ENCODE measurements at regions not wholly inside any gene's neighbourhood (a gene's known extent, or its start where the extent isn't known, plus 50 kb on each side); places are given as distances from the start of the nearest gene placed in this dataset.

GRCh38 chr16:73878611-73879010 is 418.0 kb upstream of the PSMD7 start:
- DNase-seq: peak; percentile 39 to 59

GRCh38 chr16:73877150-73877549 is 419.5 kb upstream of the PSMD7 start:
- DNase-seq: no peak

GRCh38 chr16:73875996-73876690 is 420.5 kb upstream of the PSMD7 start:
- DNase-seq: no peak

GRCh38 chr16:73874324-73874723 is 422.3 kb upstream of the PSMD7 start:
- no peak for DNase-seq

GRCh38 chr16:73873643-73874042 is 423.0 kb upstream of the PSMD7 start:
- no peak for DNase-seq

- no peak for DNase-seq
These were observed 423.8 kb upstream of the PSMD7 start for GRCh38 chr16:73872856-73873255.

- DNase-seq: no peak
These were observed 425.4 kb upstream of the PSMD7 start for GRCh38 chr16:73871088-73871733.

GRCh38 chr16:73869126-73869525 is 427.5 kb upstream of the PSMD7 start:
- no peak for DNase-seq

GRCh38 chr16:73864868-73865267 is 431.7 kb upstream of the PSMD7 start:
- DNase-seq: no peak

GRCh38 chr16:73858326-73858725 is 438.3 kb upstream of the PSMD7 start:
- no peak for DNase-seq

GRCh38 chr16:73853968-73854367 is 442.6 kb upstream of the PSMD7 start:
- DNase-seq: no peak

- DNase-seq: no peak
These were observed 444.1 kb upstream of the PSMD7 start for GRCh38 chr16:73852561-73852960.

GRCh38 chr16:73848993-73849392 is 447.6 kb upstream of the PSMD7 start:
- no peak for DNase-seq

- DNase-seq: no peak
These were observed 449.5 kb upstream of the PSMD7 start for GRCh38 chr16:73847090-73847489.

- no peak for DNase-seq
These were observed 450.3 kb upstream of the PSMD7 start for GRCh38 chr16:73846356-73846755.

- no peak for DNase-seq
These were observed 450.6 kb upstream of the PSMD7 start for GRCh38 chr16:73846007-73846330.

GRCh38 chr16:73845238-73846006 is 451.2 kb upstream of the PSMD7 start:
- no peak for DNase-seq

GRCh38 chr16:73840728-73841127 is 455.9 kb upstream of the PSMD7 start:
- DNase-seq: no peak

- no peak for DNase-seq
These were observed 465.4 kb upstream of the PSMD7 start for GRCh38 chr16:73831220-73831619.

GRCh38 chr16:73823205-73823849 is 473.3 kb upstream of the PSMD7 start:
- no peak for DNase-seq

- no peak for DNase-seq
These were observed 478.9 kb upstream of the PSMD7 start for GRCh38 chr16:73817526-73818324.

- DNase-seq: no peak
These were observed 483.1 kb upstream of the PSMD7 start for GRCh38 chr16:73813527-73813926.

- DNase-seq: no peak
These were observed 492.2 kb upstream of the PSMD7 start for GRCh38 chr16:73804456-73804855.
